ENCODE measurements at regions not wholly inside any gene's neighbourhood (a gene's known extent, or its start where the extent isn't known, plus 50 kb on each side); places are given as distances from the start of the nearest gene placed in this dataset.

GRCh38 chr6:167738386-167738785 is 88.3 kb upstream of the AFDN start:
- Mint-ChIP-seq H3K27ac (no peak overlapping the region), H3K9me3 (ENCODE audit: low read depth) (no peaks in the 10 kb centered on the region), H3K36me3 (no peaks in the 10 kb centered on the region), H3K27me3 (peaks cover 2% of the 10 kb centered on the region), H3K4me1 (no peaks in the 10 kb centered on the region), H3K4me3 (no peak overlapping the region)
- ATAC-seq (no peak), DNase-seq (no peak)
- CTCF ChIA-PET: no interaction called here

GRCh38 chr6:167739721-167740475 is 86.8 kb upstream of the AFDN start:
- peaks cover 2% of the 10 kb centered on the region for H3K27me3 Mint-ChIP-seq
- DNase-seq (no peak), ATAC-seq (no peak)
- no peaks in the 10 kb centered on the region for H3K9me3 Mint-ChIP-seq (ENCODE audit: low read depth)
- CTCF ChIA-PET: no interaction called here
- no peak overlapping the region for H3K27ac Mint-ChIP-seq
- H3K36me3 Mint-ChIP-seq: no peaks in the 10 kb centered on the region
- H3K4me3 Mint-ChIP-seq: no peak overlapping the region
- no peaks in the 10 kb centered on the region for H3K4me1 Mint-ChIP-seq

GRCh38 chr6:167742719-167743303 is 83.9 kb upstream of the AFDN start:
- Mint-ChIP-seq H3K27ac (no peak overlapping the region), H3K36me3 (no peaks in the 10 kb centered on the region), H3K4me3 (no peak overlapping the region), H3K27me3 (peaks cover 2% of the 10 kb centered on the region), H3K4me1 (no peaks in the 10 kb centered on the region), H3K9me3 (ENCODE audit: low read depth) (no peaks in the 10 kb centered on the region)
- ATAC-seq: no peak
- DNase-seq: no peak
- CTCF ChIA-PET: no interaction called here

- no peaks in the 10 kb centered on the region for H3K9me3 Mint-ChIP-seq (ENCODE audit: low read depth)
- ATAC-seq: no peak
- DNase-seq: no peak
- H3K27ac Mint-ChIP-seq: no peak overlapping the region
- H3K27me3 Mint-ChIP-seq: peaks cover 2% of the 10 kb centered on the region
- CTCF ChIA-PET: no interaction called here
- no peak overlapping the region for H3K4me3 Mint-ChIP-seq
- H3K36me3 Mint-ChIP-seq: no peaks in the 10 kb centered on the region
- no peaks in the 10 kb centered on the region for H3K4me1 Mint-ChIP-seq
These were observed 81.7 kb upstream of the AFDN start for GRCh38 chr6:167744681-167745669.

GRCh38 chr6:167745670-167746389 is 80.9 kb upstream of the AFDN start:
- ATAC-seq: no peak
- CTCF ChIA-PET: no interaction called here
- Mint-ChIP-seq H3K4me3 (no peak overlapping the region), H3K27me3 (peaks cover 2% of the 10 kb centered on the region), H3K36me3 (no peaks in the 10 kb centered on the region), H3K9me3 (ENCODE audit: low read depth) (no peaks in the 10 kb centered on the region), H3K27ac (no peak overlapping the region), H3K4me1 (no peaks in the 10 kb centered on the region)
- no peak for DNase-seq

GRCh38 chr6:167746390-167746907 is 80.3 kb upstream of the AFDN start:
- no peak for ATAC-seq
- Mint-ChIP-seq H3K27me3 (no peaks in the 10 kb centered on the region), H3K9me3 (ENCODE audit: low read depth) (no peaks in the 10 kb centered on the region), H3K36me3 (no peaks in the 10 kb centered on the region), H3K27ac (no peak overlapping the region), H3K4me1 (no peaks in the 10 kb centered on the region), H3K4me3 (no peak overlapping the region)
- CTCF ChIA-PET: no interaction called here
- no peak for DNase-seq

GRCh38 chr6:167746975-167747374 is 79.7 kb upstream of the AFDN start:
- CTCF ChIA-PET: no interaction called here
- ATAC-seq (no peak), DNase-seq (no peak)
- Mint-ChIP-seq H3K36me3 (no peaks in the 10 kb centered on the region), H3K27ac (no peak overlapping the region), H3K4me3 (no peak overlapping the region), H3K4me1 (no peaks in the 10 kb centered on the region), H3K27me3 (no peaks in the 10 kb centered on the region), H3K9me3 (ENCODE audit: low read depth) (no peaks in the 10 kb centered on the region)

GRCh38 chr6:167747645-167748044 is 79.1 kb upstream of the AFDN start:
- H3K4me3 Mint-ChIP-seq: no peak overlapping the region
- no peak for DNase-seq
- H3K27ac Mint-ChIP-seq: no peak overlapping the region
- H3K27me3 Mint-ChIP-seq: no peaks in the 10 kb centered on the region
- no peak for ATAC-seq
- H3K36me3 Mint-ChIP-seq: no peaks in the 10 kb centered on the region
- H3K4me1 Mint-ChIP-seq: no peaks in the 10 kb centered on the region
- no peaks in the 10 kb centered on the region for H3K9me3 Mint-ChIP-seq (ENCODE audit: low read depth)
- CTCF ChIA-PET: no interaction called here

GRCh38 chr6:167748046-167748445 is 78.7 kb upstream of the AFDN start:
- H3K4me1 Mint-ChIP-seq: no peaks in the 10 kb centered on the region
- CTCF ChIA-PET: no interaction called here
- DNase-seq (no peak), ATAC-seq (no peak)
- H3K27me3 Mint-ChIP-seq: no peaks in the 10 kb centered on the region
- no peak overlapping the region for H3K27ac Mint-ChIP-seq
- H3K36me3 Mint-ChIP-seq: no peaks in the 10 kb centered on the region
- no peaks in the 10 kb centered on the region for H3K9me3 Mint-ChIP-seq (ENCODE audit: low read depth)
- H3K4me3 Mint-ChIP-seq: no peak overlapping the region

GRCh38 chr6:167748458-167749379 is 78.0 kb upstream of the AFDN start:
- Mint-ChIP-seq H3K4me1 (no peaks in the 10 kb centered on the region), H3K9me3 (ENCODE audit: low read depth) (no peaks in the 10 kb centered on the region), H3K27ac (no peak overlapping the region), H3K27me3 (no peaks in the 10 kb centered on the region), H3K36me3 (no peaks in the 10 kb centered on the region), H3K4me3 (no peak overlapping the region)
- no peak for DNase-seq
- CTCF ChIA-PET: no interaction called here
- ATAC-seq: no peak

GRCh38 chr6:167750956-167751358 is 75.8 kb upstream of the AFDN start:
- no peak overlapping the region for H3K4me3 Mint-ChIP-seq
- no peak overlapping the region for H3K27ac Mint-ChIP-seq
- no peaks in the 10 kb centered on the region for H3K27me3 Mint-ChIP-seq
- CTCF ChIA-PET: no interaction called here
- no peaks in the 10 kb centered on the region for H3K36me3 Mint-ChIP-seq
- no peaks in the 10 kb centered on the region for H3K4me1 Mint-ChIP-seq
- no peaks in the 10 kb centered on the region for H3K9me3 Mint-ChIP-seq (ENCODE audit: low read depth)
- no peak for ATAC-seq
- no peak for DNase-seq

GRCh38 chr6:167751579-167752115 is 75.1 kb upstream of the AFDN start:
- Mint-ChIP-seq H3K4me3 (no peak overlapping the region), H3K4me1 (no peaks in the 10 kb centered on the region), H3K27me3 (no peaks in the 10 kb centered on the region), H3K27ac (no peak overlapping the region), H3K9me3 (ENCODE audit: low read depth) (no peaks in the 10 kb centered on the region), H3K36me3 (no peaks in the 10 kb centered on the region)
- DNase-seq (no peak), ATAC-seq (no peak)
- CTCF ChIA-PET: no interaction called here
